Cerebellar nuclear complex (tissue), 1 donor: ENCODE measurements at regions not wholly inside any gene's neighbourhood (a gene's known extent, or its start where the extent isn't known, plus 50 kb on each side); places are given as distances from the start of the nearest gene placed in this dataset.

Source experiments
- DNase-seq, 2 experiments: peaks; one replicate each; lab custom pipeline; 2025; lab: John Stamatoyannopoulos, UW

DNA sequence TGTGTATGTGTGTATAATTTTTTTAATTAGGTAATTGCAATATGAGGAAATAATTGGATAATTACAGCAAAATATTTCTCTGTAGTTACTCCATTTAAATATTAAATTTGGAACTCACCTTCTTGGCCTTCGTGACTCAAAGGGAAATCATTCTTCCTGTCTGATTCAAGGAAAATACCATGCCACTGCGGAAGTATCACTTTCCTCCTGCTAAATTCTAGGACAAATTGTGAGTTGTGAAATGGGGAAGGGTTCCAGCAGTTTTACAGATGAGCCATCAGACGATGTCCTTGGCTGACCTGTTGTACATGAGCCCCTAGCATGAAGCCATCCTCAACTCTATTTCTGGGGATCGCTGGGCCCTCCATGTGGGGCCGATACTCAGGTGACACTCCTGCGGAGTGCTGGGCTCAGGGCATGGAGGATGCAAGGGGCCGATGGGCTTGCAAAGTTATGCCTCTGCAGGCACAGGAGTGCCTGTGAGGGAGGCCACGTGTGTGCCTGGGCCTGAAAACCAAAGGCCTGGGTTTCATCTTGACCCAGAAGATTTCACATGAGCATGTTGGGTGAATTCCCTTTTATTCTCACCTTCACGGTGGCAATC is 179.6 kb upstream of the TCERG1L start:
- no peak for DNase-seq

DNA sequence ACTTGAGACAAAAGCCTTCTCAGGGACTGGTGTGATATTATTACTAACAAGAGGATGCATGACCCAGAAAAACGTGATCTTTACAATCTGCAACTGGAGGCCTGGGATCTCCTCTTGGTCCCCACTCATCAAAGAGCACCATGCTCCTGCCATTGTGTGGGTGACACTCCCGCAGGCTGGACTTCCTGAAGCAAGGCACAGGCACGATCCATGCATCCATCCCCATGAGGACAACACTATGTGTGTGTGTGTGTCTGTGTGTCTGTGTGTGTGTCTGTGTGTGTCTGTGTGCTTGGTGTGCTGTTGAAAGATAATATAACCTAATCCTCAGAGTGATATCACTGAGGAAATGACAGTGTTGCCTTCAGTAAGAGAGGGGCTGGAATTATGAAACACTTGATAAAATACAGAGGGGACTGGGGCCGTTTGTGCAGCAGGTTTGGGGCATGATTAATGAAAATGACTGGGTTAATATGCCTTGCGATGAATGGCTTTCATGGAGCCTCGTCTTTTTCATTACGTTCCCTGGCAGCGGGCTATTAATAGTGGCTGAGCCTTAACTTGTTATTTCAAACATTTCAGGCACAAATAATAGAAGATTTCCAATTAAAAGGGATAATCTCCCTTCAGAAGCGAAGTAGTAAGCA is 180.8 kb upstream of the TCERG1L start:
- DNase-seq: no peak

DNA sequence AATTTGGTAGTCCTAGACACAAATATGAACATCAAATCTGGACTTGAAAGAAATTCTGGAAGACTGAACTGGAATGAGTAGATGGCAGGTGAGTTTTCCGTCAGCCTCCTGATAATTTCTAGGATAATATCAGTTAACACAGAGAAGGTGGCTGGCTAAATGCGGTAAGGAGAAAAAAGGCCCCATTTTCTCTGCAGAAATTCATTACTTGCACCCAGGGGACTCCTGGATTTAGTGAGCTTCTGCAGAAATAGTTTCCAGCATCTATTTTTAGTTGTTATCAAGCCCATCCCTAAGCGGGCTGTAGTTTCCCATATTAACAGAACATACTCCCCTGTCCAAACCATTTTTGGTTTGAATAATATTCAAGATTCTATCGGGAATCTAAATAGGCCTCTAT is 181.9 kb upstream of the TCERG1L start:
- DNase-seq: no peak

DNA sequence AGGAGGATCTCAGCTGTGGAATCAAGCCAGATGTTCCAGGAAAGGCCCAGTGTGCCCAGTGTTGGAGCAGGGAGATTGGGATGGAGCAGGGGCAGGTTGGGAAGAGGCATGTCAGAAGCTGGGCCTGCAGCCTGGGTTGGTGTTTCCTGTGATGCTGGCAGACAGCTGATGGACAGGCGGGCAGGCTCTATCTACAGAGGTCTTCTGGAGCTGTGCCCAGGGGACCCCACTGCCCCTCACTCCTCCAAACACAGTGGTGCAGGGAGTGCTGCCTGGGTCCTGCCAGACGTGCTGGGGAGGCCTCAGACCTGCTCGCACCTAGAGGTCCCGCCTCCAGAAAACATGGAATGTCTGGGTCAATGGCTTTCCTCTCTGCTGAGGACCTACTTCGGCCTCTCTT is 182.9 kb upstream of the TCERG1L start:
- no peak for DNase-seq

DNA sequence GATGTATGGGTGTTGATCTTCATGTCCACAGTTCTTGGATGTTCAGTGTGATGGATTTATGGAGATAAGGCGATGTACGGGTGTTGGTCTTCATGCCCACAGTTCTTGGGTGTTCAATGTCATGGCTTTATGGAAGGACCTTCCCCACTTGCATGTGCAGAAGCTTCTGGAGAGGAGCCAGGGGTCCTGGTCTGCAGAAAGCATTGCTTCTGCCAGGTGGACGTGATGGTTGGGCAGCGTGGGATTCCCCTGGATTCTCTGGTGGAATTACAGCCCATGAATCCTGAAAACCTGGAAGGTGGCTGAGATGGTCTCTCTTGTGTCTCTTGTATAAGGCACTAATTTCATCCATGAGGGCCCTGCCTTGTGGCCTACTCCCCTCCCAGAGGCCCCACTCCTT is 183.7 kb upstream of the TCERG1L start:
- no peak for DNase-seq

DNA sequence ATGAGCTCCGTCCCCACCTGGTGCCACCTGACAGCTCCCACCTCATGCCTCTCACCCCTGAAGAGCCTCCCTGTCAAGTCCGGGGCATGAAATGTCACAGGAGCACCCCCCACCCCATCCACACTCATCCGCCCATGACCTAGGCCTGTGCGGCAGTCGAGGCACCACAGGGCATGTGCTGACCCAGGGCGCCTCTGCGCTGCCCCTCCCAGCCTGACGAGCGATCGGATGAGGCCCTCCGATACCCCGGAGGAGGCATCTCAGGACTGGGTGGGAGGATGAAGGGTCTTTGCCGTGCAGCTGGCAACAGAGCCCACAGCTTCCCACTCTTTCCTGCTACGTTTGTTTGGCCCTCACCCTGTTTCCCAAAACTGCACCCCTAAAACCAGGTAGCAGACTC is 184.4 kb upstream of the TCERG1L start:
- DNase-seq: no peak

DNA sequence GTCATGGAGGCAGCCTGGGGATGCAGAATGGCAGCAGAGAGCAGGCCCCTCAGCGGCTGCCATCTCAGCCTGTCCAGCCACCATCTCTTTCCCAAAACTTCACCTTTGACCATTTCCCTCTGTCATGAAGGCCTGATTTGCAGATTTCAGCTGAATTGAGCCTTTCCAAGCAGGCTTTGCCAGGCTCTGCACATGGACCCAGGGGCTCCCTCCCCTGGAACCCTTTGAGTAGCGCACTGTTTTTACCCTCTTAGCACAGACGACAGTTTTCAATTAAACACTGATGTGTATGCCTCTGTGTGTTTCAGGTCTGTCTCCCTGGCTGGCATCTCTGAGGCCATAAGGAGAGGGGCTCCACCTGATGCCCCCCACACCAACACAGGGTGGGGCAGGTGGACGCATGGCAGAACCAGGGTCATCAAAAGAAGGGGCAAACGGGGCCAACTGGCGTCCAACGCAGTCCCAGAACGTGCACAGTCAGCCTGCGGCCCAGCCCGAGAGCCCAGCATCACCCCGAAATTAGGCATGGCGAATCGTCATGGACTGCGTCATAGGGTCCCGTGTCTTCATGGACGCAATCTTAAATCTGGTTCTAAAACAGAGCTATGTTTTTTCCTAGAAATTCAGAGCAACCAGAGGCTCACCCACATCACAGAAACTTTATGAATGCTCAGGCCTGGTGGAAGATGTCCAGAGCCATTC is 185.0 kb upstream of the TCERG1L start:
- no peak for DNase-seq

DNA sequence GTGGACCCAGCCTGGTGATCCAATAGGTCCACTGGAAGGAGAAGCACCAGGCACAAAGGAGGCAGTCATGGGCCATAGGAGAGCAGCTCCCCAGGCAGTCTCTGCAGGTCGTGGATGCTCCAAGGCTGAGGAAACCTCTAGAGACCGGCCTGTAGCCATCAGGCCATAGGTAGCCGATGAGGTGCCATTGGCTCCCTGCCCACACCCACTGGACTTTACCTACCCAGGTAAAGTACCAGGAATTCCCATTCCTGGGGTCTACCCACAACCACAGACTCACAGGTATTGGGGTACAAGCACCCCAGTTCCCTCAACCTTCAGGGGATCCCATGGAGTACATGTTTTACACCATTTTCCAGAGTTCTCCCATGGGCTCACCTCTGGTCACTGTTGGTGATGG is 188.0 kb upstream of the TCERG1L start:
- no peak for DNase-seq

DNA sequence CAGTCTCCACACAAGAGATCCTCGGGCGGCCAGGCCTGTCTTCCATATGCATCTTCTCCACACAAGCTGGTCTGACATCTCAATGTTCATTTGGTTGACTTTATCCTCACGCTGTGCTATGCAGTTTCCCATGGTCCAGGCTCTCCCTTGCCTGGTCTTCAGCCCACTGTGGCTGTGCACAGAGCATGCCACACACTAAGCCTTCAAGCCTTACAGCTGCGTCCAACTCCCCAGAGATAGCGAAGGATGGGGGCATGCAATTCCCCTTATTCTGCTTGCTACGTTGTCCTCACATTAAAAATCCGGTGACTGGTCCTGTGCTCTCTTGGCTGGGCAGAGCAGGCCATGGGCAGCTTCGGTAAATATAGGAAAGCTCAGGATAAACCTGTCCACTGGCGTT is 188.7 kb upstream of the TCERG1L start:
- no peak for DNase-seq

DNA sequence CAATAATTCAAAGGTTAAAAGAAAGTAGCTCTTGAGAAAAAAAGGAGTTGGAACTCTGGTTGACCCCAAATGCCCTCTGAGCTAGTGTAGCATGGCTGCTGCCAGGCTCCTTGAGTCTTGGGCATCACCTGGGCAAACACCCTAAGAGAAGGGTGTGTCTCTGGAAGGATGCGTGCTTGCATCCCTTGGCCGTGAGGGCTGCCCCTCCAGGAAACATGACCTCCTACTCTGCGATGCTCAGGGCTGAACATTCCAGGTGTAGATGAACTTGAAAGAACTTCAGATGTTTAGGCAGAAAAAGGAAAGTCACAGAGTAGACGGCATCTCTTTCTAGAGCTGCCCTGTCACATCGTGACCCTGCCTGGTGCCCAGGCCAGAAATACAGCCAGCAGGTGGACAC is 189.4 kb upstream of the TCERG1L start:
- DNase-seq: no peak

DNA sequence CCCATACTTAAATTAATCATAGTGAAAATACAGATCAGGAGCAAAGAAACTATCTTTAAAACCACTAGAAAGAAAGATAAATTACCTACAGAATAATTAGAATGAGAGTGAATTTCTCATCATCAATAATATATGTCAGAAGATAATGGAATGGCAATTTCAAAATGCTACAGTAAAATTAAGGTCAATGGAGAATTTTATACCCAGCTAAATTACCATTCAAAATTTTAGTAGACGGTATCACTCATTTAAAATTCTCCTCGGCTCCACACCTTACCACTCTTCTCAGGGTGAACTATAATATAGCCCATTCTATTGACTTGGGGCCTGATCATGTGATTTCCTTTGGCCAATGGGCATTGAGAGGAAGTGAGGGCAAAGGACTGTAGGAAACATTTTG is 192.5 kb upstream of the TCERG1L start:
- no peak for DNase-seq

DNA sequence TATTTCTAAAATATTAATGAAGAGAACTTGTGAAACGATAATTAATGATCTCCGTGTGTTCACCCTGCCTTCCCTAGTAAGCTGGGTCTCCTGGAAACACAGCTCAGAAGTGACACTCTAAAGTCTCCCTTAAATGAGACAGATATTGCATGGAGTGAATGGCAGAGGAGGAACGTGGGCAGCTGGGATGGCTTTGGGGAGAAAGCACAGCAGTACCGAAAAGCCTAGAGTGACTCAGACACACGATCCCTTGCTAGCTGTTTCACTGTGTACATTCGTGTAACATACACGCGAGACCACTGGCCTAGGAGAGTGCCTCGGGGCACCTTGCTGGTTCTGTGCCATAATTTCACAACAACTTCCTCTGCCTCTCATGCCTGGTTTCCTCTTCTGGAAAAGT is 199.9 kb upstream of the TCERG1L start:
- DNase-seq: no peak

DNA sequence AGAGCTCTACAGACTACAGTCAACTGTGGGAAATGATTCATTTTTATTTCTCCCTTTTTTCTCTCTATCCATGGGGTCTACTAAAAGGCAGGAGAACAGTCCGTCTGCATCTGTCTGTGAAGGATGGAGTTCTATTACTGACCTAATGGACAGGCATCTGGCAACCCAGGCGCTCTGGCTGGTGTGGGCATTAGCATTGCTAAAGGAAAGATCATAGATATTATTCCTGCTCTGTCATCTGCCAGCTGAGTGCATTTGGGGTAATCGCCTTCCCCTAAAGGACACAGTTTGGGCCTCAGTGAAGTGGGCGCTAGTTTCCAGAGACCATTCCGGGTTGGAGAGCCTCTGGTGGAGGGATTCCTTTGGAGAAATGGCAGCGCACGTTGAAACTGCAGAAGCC is 201.3 kb upstream of the TCERG1L start:
- no peak for DNase-seq

DNA sequence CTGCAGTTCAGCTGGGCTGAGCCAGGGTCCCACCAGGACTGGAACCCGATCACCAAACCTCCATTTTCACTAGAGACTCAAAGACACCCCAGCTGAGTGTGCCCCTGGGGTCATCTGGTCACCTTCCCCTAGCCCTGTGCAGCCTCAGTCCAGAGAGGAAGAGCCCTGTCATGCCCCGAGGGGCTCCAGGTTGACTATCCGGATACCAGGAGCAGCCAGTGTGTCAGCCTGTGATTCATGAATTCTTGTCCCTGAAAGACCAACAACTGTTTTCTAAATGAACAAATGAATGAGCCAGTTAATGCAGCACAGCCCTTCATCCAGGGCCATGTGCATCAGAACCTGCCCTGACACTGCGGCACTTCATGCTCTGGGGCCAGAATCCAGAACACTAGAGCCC is 201.9 kb upstream of the TCERG1L start:
- DNase-seq: no peak

DNA sequence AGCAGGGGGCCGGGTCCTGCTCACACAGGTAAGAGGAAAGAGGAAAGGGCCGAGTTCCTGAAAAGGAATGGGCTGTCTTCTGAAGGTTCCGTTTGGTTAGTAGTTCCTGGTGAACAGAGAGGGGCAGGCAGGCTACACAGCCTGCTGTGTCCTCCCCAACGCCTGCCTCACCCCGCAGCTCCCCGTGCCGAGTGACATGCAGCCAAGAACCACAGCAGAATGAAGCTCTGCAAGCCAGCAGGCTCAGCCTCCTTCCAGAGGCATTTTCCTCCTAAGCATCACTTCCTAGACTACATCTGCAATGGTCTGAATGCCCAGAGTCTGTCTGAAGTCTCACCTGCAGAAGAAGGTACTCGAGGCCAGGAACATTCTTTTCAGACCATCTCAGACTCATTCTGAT is 202.4 kb upstream of the TCERG1L start:
- DNase-seq: no peak

DNA sequence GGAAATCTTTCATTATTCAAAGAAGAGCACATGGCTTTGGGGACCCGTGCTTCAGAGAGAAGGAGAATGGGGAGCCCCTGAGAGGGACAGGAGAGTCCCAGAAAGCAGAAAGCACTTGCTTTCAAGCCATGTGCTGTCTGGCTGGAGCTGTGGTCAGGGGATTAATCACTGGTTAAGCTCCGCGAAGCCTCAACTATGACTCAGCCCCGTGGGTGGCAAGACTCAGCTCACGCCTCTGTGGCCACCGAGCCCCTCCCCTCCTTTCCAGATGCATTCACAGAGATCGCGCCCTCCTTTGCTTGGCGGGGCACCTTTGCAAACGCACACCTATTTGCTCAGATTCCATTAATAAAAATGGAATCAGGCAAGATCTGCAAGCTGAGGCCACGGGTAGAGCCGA is 202.9 kb upstream of the TCERG1L start:
- DNase-seq: no peak

DNA sequence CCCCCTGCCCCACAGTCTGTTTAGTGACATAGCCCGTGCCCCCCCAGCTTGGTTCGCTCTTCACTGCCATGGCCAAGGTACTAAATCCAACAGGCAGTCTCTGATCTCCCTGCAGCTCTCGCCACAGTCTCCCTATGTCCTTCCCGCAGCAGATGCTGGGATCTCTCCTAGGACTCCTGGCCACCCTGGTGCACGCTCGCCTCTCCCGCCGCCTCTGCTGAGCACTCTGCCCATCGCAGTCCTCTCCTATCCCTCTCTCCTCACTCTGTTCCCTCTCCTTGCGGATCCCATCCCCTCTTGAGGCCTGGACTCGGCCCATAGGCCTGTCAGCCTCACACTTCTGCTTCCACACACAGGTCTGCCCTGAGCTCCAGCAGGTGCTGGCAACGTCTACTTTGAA is 204.8 kb upstream of the TCERG1L start:
- no peak for DNase-seq

DNA sequence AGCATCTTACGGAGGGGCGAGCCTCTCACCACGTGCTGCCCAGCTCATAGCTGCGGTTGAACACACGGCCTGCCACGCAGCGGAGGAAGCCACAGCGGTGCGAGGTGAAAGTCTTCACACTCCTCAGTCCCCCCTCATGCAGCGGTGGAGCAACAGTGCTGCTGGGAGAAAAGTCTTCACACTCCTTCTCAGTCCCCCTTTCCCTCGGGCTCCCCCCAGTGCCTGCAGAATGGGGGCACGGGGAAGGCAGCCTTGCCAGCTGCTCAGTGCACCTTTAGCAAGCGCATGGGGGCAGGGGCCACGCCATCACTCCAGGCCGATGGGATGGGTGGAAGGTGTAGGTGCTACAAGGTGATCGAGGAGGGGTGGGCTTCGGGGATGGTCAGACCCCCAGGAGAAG is 206.3 kb upstream of the TCERG1L start:
- DNase-seq: no peak

DNA sequence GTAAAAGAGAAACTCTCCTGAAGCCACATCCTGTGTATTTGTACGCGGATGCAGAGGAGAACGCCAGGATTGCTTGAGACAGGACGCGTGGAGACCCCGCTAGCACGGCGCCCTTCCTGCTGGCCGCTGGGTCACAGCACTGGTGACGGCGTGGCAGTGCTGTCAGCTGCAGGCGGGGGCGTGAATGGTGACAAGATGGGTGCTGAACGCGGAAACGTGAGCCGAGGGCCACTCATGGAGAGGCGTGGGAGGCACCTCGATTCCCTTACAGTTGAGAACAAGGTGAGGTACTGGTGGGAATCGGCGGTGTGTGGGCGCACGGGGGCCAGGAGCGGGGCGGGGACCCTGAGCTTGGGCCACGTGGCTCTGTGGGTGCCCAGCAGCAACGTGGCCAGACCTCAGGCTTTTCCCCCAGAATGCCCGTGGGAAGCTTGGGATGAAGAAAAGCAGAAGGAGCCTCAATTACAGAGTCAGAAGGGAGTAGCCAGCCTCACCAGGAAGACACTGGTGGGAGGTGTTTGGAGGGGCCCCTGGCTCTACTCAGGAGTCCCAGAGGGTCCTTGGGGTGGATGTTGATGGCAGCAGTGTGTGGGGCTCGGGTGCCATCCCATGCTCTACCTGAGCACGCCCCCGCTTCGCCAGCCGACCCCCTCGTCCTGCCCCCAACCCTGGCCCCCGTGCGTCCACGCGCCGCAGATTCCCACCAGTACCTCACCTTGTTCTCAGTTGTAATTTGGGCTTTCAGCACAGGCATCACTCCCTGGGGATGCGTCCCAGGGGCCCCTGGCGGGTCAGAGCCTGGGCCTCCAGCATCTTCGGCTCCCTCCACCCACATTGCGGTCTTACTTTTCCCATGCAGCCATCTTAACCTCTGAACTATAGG is 208.4 kb upstream of the TCERG1L start:
- DNase-seq: no peak

DNA sequence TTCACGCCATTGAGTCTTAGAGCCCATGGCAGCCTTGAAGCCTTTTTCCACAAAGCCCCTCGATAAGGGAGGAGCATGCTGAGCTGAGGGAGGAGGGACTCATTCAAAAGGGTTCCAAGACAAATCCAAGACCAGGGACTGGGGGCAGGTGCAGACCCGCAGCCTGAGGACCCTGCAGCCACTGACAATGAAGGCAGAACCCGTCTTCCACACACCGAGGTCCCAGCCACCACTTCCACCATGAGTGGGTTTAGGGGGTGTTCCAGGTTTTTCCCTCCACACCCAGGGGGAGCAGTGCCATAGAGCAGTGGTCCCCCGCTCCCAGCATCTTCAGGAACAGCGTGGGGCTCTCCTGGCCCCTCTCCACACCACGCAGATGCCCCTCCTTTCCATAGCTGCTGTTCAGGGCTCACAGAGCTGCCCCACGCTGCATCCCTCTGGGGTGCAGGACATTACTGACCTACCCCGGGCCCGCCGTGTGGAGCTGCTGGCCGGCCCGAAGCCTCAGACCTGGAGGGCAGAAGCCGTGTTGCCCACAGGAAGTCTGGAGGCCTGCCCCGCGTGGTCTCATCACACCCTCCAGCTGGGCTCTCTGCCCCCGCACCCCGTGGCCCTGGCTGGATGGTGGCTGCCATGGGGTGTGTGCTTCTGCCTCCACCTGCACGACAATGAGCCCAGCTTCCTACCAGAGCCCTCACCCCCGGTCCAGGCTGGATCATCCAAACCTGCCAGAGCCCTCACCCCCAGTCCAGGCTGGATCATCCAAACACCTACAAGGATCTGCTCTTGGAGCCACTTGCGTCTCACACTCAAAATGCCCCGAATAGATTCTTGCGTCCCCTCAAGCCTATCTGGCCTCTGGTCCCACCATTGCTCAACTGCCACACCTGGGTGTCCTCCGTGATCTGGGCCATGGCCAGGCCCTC is 220.0 kb upstream of the TCERG1L start:
- DNase-seq: no peak

DNA sequence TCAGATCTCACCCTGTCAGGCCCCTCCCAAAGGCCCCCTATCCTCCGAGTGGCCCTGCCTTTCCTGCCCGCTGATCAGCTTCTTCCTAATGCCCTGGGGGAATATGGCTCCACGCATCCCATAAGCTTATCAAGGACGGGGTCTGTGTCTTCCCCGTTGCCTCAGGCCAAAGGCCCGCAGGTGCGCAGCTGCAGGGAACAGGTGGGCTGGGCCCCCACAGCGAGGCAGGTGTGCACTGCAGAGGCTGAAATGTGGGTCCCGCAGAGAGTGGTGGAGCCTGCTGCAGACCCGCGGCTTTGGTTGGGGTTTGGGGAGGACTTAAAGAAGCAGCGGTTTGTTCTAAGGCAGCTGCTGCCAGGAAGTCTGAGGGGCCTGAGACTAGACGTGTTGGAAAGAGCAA is 220.8 kb upstream of the TCERG1L start:
- DNase-seq: no peak
